DND-41 (cell line): ENCODE measurements at regions not wholly inside any gene's neighbourhood (a gene's known extent, or its start where the extent isn't known, plus 50 kb on each side); places are given as distances from the start of the nearest gene placed in this dataset.

Source experiments
- ATAC-seq: fragments of 200-7000 bp; cut with Tn5 transposase; 3 replicates; pipeline ENCODE4 v1.9.1; 2021; ENCODE audit warnings: low read depth; ENCODE audit not compliant: insufficient read depth
- DNase-seq: peaks from one replicate; pipeline ENCODE4 v3.0.0-alpha.2; 2020
- H2AFZ ChIP-seq: 2 replicates; pipeline ENCODE4 v1.6.0; 2012; ENCODE audit warnings: low read depth, low read length
- H3K27ac ChIP-seq: 2 replicates; pipeline ENCODE4 v1.5.1; 2012; ENCODE audit warnings: low read length, inconsistent platforms
- H3K27me3 ChIP-seq: fragments of 200-600 bp; sonication (generic); 2 replicates; pipeline ENCODE4 v1.6.0; 2012; ENCODE audit warnings: low read length, mild to moderate bottlenecking, inconsistent platforms; ENCODE audit not compliant: insufficient read depth, poor library complexity
- H3K36me3 ChIP-seq: 2 replicates; pipeline ENCODE4 v1.5.1; 2012; ENCODE audit warnings: low read length, inconsistent platforms; ENCODE audit not compliant: insufficient read depth
- H3K4me1 ChIP-seq: 2 replicates; pipeline ENCODE4 v1.5.1; 2012; ENCODE audit warnings: mild to moderate bottlenecking, low read length; ENCODE audit not compliant: insufficient read depth
- H3K4me2 ChIP-seq: 2 replicates; pipeline ENCODE4 v1.6.0; 2012; ENCODE audit warnings: mild to moderate bottlenecking, moderate library complexity, low read length, inconsistent platforms; ENCODE audit not compliant: insufficient read depth
- H3K4me3 ChIP-seq, 2 experiments: fragments of 200-600 bp in 1 of 2; shearing (Covaris generic) in 1 of 2; 2 replicates each; pipeline ENCODE4 v1.5.1; 2012 to 2016; ENCODE audit warnings: inconsistent platforms in 2 of 2, low read length in 2 of 2, mild to moderate bottlenecking in 2 of 2, low read depth in 1 of 2, moderate library complexity in 1 of 2
- H3K79me2 ChIP-seq: 2 replicates; pipeline ENCODE4 v1.6.0; 2012; ENCODE audit warnings: low read length, inconsistent platforms; ENCODE audit not compliant: insufficient read depth
- H3K9ac ChIP-seq: 2 replicates; pipeline ENCODE4 v1.6.0; 2012; ENCODE audit warnings: low read depth, mild to moderate bottlenecking, inconsistent platforms, low read length, moderate library complexity
- H3K9me3 ChIP-seq: 2 replicates; pipeline ENCODE4 v1.5.1; 2012; ENCODE audit warnings: low read length, moderate library complexity, mild to moderate bottlenecking, inconsistent platforms; ENCODE audit not compliant: insufficient read depth, severe bottlenecking
- H4K20me1 ChIP-seq: 2 replicates; pipeline ENCODE4 v1.6.0; 2012; ENCODE audit warnings: low read length; ENCODE audit not compliant: insufficient read depth
- CTCF ChIP-seq: IDR thresholded peaks from 2 replicates; pipeline ENCODE4 v1.5.1; 2012; ENCODE audit warnings: borderline replicate concordance, low read length, moderate library complexity, mild to moderate bottlenecking; ENCODE audit not compliant: poor library complexity, severe bottlenecking; ENCODE audit errors: extremely low read depth
- EZH2 ChIP-seq: IDR thresholded peaks from 3 replicates; pipeline ENCODE4 v1.6.1; 2012; ENCODE audit warnings: borderline replicate concordance, low read depth, mild to moderate bottlenecking, moderate library complexity, low read length, inconsistent platforms; ENCODE audit not compliant: severe bottlenecking

GRCh38 chr12:127898616-127899015 lies 368.4 kb upstream of the TMEM132C start:
- Histone ChIP-seq H3K4me3 (no peak overlapping the region), H3K27ac (no peak overlapping the region), H3K27me3 (no peaks in the 10 kb centered on the region), H3K36me3 (no peaks in the 10 kb centered on the region), H4K20me1 (no peaks in the 10 kb centered on the region), H3K4me2 (no peak overlapping the region), H2AFZ (no peak overlapping the region), H3K9ac (no peak overlapping the region), H3K4me1 (no peaks in the 10 kb centered on the region), H3K79me2 (no peaks in the 10 kb centered on the region), H3K9me3 (no peaks in the 10 kb centered on the region)
- DNase-seq (no peak), ATAC-seq (no peak)
- TF ChIP-seq EZH2 (no peak), CTCF (no peak)

- Histone ChIP-seq H3K36me3 (no peaks in the 10 kb centered on the region), H3K27ac (no peak overlapping the region), H3K9ac (no peak overlapping the region), H4K20me1 (no peaks in the 10 kb centered on the region), H3K9me3 (no peaks in the 10 kb centered on the region), H3K4me2 (no peak overlapping the region), H3K27me3 (no peaks in the 10 kb centered on the region), H3K4me3 (no peak overlapping the region), H3K79me2 (no peaks in the 10 kb centered on the region), H3K4me1 (no peaks in the 10 kb centered on the region), H2AFZ (no peak overlapping the region)
- TF ChIP-seq EZH2 = no peak
- TF ChIP-seq CTCF = no peak
- no peak for DNase-seq
- ATAC-seq = no peak
These were observed 367.0 kb upstream of the TMEM132C start for GRCh38 chr12:127899971-127900370.

GRCh38 chr12:127900386-127900785 lies 366.6 kb upstream of the TMEM132C start:
- no peaks in the 10 kb centered on the region for H3K36me3 ChIP-seq
- H3K27me3 ChIP-seq = no peaks in the 10 kb centered on the region
- H3K4me2 ChIP-seq = no peak overlapping the region
- H2AFZ ChIP-seq = no peak overlapping the region
- no peak overlapping the region for H3K4me3 ChIP-seq
- no peaks in the 10 kb centered on the region for H3K9me3 ChIP-seq
- no peak for TF ChIP-seq EZH2
- ATAC-seq (no peak), DNase-seq (no peak)
- no peaks in the 10 kb centered on the region for H3K79me2 ChIP-seq
- H4K20me1 ChIP-seq = no peaks in the 10 kb centered on the region
- no peak overlapping the region for H3K27ac ChIP-seq
- no peaks in the 10 kb centered on the region for H3K4me1 ChIP-seq
- no peak overlapping the region for H3K9ac ChIP-seq

GRCh38 chr12:127903146-127903545 lies 363.8 kb upstream of the TMEM132C start:
- Histone ChIP-seq H3K9ac (no peak overlapping the region), H3K79me2 (no peaks in the 10 kb centered on the region), H3K27ac (no peak overlapping the region), H3K36me3 (no peaks in the 10 kb centered on the region), H4K20me1 (no peaks in the 10 kb centered on the region), H3K4me3 (no peak overlapping the region), H3K9me3 (no peaks in the 10 kb centered on the region), H3K27me3 (no peaks in the 10 kb centered on the region), H3K4me2 (no peak overlapping the region), H3K4me1 (no peaks in the 10 kb centered on the region), H2AFZ (no peak overlapping the region)
- no peak for ATAC-seq
- TF ChIP-seq EZH2 (no peak), CTCF (no peak)
- DNase-seq = no peak
